ENCODE measurements at regions not wholly inside any gene's neighbourhood (a gene's known extent, or its start where the extent isn't known, plus 50 kb on each side); places are given as distances from the start of the nearest gene placed in this dataset.
"Not testable (repeated sequence)": the region's sequence is repeated elsewhere in the genome, so short reads cannot be mapped to it uniquely, and the experiment has no call there.

GRCh38 chr5:119751734-119752094 lies 122.4 kb downstream of the FAM170A start:
- no peaks in the 10 kb centered on the region for H3K9me3 ChIP-seq (ENCODE audit: low read length)
- no peaks in the 10 kb centered on the region for H3K27me3 ChIP-seq (ENCODE audit: insufficient read depth, low read length)
- no peak overlapping the region for H3K4me3 ChIP-seq (ENCODE audit: low read length)
- H2AFZ ChIP-seq (ENCODE audit: low read depth, low read length): no peak overlapping the region
- H3K36me3 ChIP-seq (ENCODE audit: insufficient read depth, low read length): no peaks in the 10 kb centered on the region
- no peaks in the 10 kb centered on the region for H3K4me1 ChIP-seq (ENCODE audit: insufficient read depth, low read length)

DNA sequence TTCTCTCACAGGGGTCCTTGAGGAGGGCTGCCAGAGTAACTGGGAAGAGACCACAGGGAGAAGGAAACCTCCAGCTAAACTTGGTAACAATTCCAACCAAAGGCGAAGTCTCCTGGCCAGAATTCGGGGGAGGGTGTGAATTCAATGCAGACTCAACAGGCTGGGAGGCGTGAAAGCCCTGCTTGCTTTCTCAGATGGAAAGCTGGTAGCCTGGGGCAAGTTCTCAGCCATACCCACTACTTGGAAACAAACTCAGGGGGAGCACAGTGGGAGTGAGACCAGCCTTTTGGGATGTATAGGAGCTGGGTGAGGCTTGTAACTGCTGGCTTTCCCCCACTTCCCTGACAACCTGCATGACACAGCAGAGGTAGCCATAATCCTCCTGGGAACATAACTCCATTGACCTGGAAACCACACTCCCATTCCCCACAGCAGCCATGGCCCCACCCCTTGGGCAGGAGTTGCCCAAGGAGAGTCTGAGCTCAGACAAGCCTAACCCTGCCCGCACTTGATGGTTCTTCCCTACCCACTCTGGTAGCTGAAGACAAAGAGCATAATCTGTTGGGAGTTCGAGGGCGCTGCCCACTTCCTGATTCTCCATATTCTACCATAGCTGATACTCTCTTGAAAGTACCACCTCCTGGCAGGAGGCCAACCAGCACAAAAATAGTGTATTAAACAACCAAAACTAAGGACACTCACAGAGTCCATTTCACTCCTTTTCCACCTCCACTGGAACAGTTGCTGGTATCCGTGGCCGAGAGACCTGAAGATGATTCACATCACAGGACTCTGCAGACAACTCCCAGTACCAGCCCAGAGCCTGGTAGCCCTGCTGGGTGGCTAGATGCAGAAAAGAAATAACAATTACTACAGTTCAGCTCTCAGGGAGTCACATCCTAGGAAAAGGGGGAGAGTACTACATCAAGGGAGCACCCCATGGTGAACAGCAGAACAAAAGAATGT lies 123.8 kb downstream of the FAM170A start:
- H3K9me3 ChIP-seq (ENCODE audit: low read length): no peaks in the 10 kb centered on the region
- H2AFZ ChIP-seq (ENCODE audit: low read depth, low read length): no peak overlapping the region
- H3K4me3 ChIP-seq (ENCODE audit: low read length): no peak overlapping the region
- H3K36me3 ChIP-seq (ENCODE audit: insufficient read depth, low read length): no peaks in the 10 kb centered on the region
- no peaks in the 10 kb centered on the region for H3K27me3 ChIP-seq (ENCODE audit: insufficient read depth, low read length)
- H3K4me1 ChIP-seq (ENCODE audit: insufficient read depth, low read length): no peaks in the 10 kb centered on the region

GRCh38 chr5:119754825-119755224 lies 125.5 kb downstream of the FAM170A start:
- not testable (repeated sequence) for H3K4me3 ChIP-seq (ENCODE audit: low read length); H3K9me3 ChIP-seq (ENCODE audit: low read length); H3K36me3 ChIP-seq (ENCODE audit: insufficient read depth, low read length); H2AFZ ChIP-seq (ENCODE audit: low read depth, low read length); H3K4me1 ChIP-seq (ENCODE audit: insufficient read depth, low read length); H3K27me3 ChIP-seq (ENCODE audit: insufficient read depth, low read length)

DNA sequence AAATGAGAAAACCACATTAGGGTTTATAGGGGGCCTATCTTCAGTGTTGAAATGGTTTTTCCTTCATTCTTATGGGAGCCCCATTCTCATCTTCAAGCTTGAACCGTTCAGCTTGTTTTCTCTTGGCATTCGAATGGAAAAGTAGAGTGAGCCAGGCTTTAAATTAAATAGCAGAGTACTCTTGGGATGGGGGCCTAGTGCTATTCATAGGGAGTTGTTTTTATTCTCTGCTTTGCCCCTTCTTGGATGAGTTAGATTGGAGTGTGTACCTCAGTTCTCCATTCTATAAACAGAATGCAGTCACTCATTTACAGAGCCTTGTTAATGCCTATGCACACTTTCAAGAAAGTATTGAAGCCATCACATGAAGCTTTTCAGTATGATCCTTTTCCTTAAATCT lies 127.9 kb downstream of the FAM170A start:
- no peak overlapping the region for H2AFZ ChIP-seq (ENCODE audit: low read depth, low read length)
- H3K4me3 ChIP-seq (ENCODE audit: low read length): no peak overlapping the region
- no peaks in the 10 kb centered on the region for H3K4me1 ChIP-seq (ENCODE audit: insufficient read depth, low read length)
- H3K9me3 ChIP-seq (ENCODE audit: low read length): no peaks in the 10 kb centered on the region
- H3K36me3 ChIP-seq (ENCODE audit: insufficient read depth, low read length): no peaks in the 10 kb centered on the region
- H3K27me3 ChIP-seq (ENCODE audit: insufficient read depth, low read length): no peaks in the 10 kb centered on the region

DNA sequence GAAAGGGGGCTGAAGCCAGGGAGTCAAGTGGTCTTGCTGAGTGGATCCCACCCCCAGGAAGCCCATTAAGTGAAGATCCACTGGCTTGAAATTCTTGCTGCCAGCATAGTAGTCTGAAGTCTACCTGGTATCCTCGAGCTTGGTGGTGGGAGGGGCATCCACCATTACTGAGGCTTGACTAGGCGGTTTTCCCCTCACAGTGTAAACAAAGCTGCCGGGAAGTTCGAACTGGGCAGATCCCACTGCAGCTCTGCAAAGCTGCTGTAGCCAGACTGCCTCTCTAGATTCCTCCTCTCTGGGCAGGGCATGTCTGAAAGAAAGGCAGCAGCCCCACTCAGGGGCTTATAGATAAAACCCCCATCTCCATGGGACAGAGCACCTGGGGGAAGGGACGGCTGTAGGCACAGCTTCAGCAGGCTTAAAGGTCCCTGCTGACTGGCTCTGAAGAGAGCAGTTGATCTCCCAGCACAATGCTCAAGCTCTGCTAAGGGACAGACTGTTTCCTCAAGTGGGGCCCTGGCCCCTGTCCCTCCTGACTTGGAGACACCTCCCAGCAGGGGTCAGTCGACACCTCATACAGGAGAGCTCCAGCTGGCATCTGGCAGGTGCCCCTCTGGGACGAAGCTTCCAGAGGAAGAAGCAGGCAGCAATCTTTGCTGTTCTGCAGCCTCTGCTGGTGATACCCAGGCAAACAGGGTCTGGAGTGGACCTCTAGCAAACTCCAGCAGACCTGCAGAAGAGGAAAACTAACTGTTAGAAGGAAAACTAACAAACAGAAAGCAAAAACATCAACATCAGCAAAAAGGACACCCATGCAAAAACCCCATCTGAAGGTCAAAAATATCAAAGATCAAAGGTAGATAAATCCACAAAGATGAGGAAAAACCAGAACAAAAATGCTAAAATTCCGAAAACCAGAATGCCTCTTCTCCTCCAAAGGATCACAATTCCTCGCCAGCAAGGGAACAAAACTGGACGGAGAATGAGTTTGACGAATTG lies 140.6 kb downstream of the FAM170A start:
- H3K4me3 ChIP-seq (ENCODE audit: low read length); H3K4me1 ChIP-seq (ENCODE audit: insufficient read depth, low read length); H3K9me3 ChIP-seq (ENCODE audit: low read length); H3K36me3 ChIP-seq (ENCODE audit: insufficient read depth, low read length); H3K27me3 ChIP-seq (ENCODE audit: insufficient read depth, low read length); H2AFZ ChIP-seq (ENCODE audit: low read depth, low read length): not testable (repeated sequence)

DNA sequence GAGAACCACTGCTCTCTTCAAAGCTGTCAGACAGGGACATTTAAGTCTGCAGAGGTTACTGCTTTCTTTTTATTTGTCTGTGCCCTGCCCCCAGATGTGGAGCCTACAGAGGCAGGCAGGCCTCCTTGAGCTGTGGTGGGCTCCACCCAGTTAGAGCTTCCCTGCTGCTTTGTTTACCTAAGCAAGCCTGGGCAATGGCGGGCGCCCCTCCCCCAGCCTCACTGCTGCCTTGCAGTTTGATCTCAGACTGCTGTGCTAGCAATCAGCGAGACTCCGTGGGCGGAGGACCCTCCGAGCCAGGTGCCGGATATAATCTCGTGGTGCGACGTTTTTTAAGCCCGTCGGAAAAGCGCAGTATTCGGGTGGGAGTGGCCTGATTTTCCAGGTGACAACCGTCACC lies 150.8 kb downstream of the FAM170A start:
- H3K4me1 ChIP-seq (ENCODE audit: insufficient read depth, low read length); H3K4me3 ChIP-seq (ENCODE audit: low read length); H3K27me3 ChIP-seq (ENCODE audit: insufficient read depth, low read length); H3K36me3 ChIP-seq (ENCODE audit: insufficient read depth, low read length); H3K9me3 ChIP-seq (ENCODE audit: low read length); H2AFZ ChIP-seq (ENCODE audit: low read depth, low read length): not testable (repeated sequence)

GRCh38 chr5:119785057-119785456 lies 155.7 kb downstream of the FAM170A start:
- H2AFZ ChIP-seq (ENCODE audit: low read depth, low read length): no peak overlapping the region
- peaks cover 2% of the 10 kb centered on the region for H3K4me1 ChIP-seq (ENCODE audit: insufficient read depth, low read length)
- H3K9me3 ChIP-seq (ENCODE audit: low read length): no peaks in the 10 kb centered on the region
- H3K36me3 ChIP-seq (ENCODE audit: insufficient read depth, low read length): no peaks in the 10 kb centered on the region
- H3K27me3 ChIP-seq (ENCODE audit: insufficient read depth, low read length): no peaks in the 10 kb centered on the region
- H3K4me3 ChIP-seq (ENCODE audit: low read length): no peak overlapping the region

DNA sequence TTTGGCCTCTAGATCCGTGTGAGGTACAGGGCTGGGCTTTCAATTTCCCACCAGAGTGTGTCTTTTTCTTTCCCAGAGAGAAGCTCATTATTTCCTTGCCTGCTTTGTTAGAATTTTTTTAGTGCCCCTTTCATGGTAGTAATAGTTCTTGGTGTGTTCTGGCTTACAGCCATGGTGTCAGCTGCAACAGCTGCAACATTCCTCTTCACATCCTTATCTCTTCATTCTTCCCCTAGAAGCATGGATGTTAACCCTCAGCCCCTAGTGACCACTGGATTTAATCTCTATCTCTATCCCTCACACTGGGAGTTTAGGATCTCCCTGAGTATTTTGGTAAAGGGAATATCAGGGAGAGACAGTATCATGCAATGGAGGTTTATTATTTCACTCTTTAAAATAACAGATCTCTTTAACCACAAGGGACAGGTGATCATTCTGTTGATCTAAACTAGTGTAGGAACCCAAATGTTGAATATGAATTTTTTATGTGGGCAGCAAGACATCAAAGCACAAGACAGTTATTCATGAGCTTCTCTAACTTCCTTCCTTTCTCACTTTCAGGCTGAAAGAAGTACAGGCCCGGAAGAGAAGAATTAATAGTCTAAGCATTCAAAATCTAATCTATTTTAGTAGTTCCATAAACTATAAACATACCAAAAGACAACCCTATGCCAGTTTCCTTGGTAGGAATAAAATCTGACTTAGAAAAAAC lies 160.2 kb downstream of the FAM170A start:
- Histone ChIP-seq H3K9me3 (ENCODE audit: low read length) (no peaks in the 10 kb centered on the region), H3K4me3 (ENCODE audit: low read length) (no peak overlapping the region), H3K36me3 (ENCODE audit: insufficient read depth, low read length) (no peaks in the 10 kb centered on the region), H2AFZ (ENCODE audit: low read depth, low read length) (no peak overlapping the region), H3K27me3 (ENCODE audit: insufficient read depth, low read length) (no peaks in the 10 kb centered on the region), H3K4me1 (ENCODE audit: insufficient read depth, low read length) (peaks cover 2% of the 10 kb centered on the region)

GRCh38 chr5:119792161-119792799 lies 162.9 kb downstream of the FAM170A start:
- H3K36me3 ChIP-seq (ENCODE audit: insufficient read depth, low read length): no peaks in the 10 kb centered on the region

DNA sequence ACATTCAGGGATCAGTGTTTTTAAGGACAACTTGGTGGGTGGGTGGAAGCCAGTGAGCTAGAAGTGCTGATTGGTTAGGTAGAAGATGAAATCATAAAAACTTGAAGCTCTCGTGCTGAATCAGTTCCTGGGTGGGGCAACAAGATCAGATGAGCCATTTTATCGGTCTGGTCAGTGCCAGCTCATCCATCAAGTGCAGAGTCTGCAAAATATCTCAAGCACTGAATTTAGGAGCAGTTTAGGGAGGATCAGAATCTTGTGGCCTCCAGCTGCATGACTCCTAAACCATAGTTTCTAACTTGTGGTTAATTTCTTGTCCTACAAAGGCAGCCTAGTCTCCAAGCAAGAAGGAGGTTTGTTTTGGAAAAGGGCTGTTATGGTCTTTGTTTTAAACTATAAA lies 166.4 kb downstream of the FAM170A start:
- no peaks in the 10 kb centered on the region for H3K4me1 ChIP-seq (ENCODE audit: insufficient read depth, low read length)
- H3K36me3 ChIP-seq (ENCODE audit: insufficient read depth, low read length): no peaks in the 10 kb centered on the region
- no peaks in the 10 kb centered on the region for H3K9me3 ChIP-seq (ENCODE audit: low read length)

More at GRCh38 chr5:119792161-119792799, 162.9 kb downstream of the FAM170A start:
- H3K4me3 ChIP-seq (ENCODE audit: low read length): no peak overlapping the region
- H3K27me3 ChIP-seq (ENCODE audit: insufficient read depth, low read length): no peaks in the 10 kb centered on the region
- no peak overlapping the region for H2AFZ ChIP-seq (ENCODE audit: low read depth, low read length)
- H3K4me1 ChIP-seq (ENCODE audit: insufficient read depth, low read length): no peaks in the 10 kb centered on the region
- H3K9me3 ChIP-seq (ENCODE audit: low read length): no peaks in the 10 kb centered on the region

GRCh38 chr5:119801570-119801969 lies 172.2 kb downstream of the FAM170A start:
- H3K9me3 ChIP-seq (ENCODE audit: low read length): no peaks in the 10 kb centered on the region
- H2AFZ ChIP-seq (ENCODE audit: low read depth, low read length): no peak overlapping the region
- H3K27me3 ChIP-seq (ENCODE audit: insufficient read depth, low read length): no peaks in the 10 kb centered on the region
- H3K4me3 ChIP-seq (ENCODE audit: low read length): no peak overlapping the region
- no peaks in the 10 kb centered on the region for H3K36me3 ChIP-seq (ENCODE audit: insufficient read depth, low read length)
- no peaks in the 10 kb centered on the region for H3K4me1 ChIP-seq (ENCODE audit: insufficient read depth, low read length)

More for the DNA sequence above, 166.4 kb downstream of the FAM170A start:
- Histone ChIP-seq H3K27me3 (ENCODE audit: insufficient read depth, low read length) (no peaks in the 10 kb centered on the region), H3K4me3 (ENCODE audit: low read length) (no peak overlapping the region), H2AFZ (ENCODE audit: low read depth, low read length) (no peak overlapping the region)

- Histone ChIP-seq H3K4me3 (ENCODE audit: low read length) (no peak overlapping the region), H2AFZ (ENCODE audit: low read depth, low read length) (no peak overlapping the region), H3K9me3 (ENCODE audit: low read length) (peaks cover 11% of the 10 kb centered on the region), H3K36me3 (ENCODE audit: insufficient read depth, low read length) (no peaks in the 10 kb centered on the region), H3K4me1 (ENCODE audit: insufficient read depth, low read length) (peaks cover 9% of the 10 kb centered on the region), H3K27me3 (ENCODE audit: insufficient read depth, low read length) (no peaks in the 10 kb centered on the region)
Measured at GRCh38 chr5:119808024-119808423, 178.7 kb downstream of the FAM170A start.

Data from neuron (in vitro differentiated cells).